Aorta (tissue), 5 donors: ENCODE measurements at regions not wholly inside any gene's neighbourhood (a gene's known extent, or its start where the extent isn't known, plus 50 kb on each side); places are given as distances from the start of the nearest gene placed in this dataset.

Experiments
- ATAC-seq: fragments of 200-7000 bp; cut with Tn5 transposase; one replicate; pipeline ENCODE4 v1.9.1; 2022; ENCODE audit warnings: moderate library complexity; ENCODE audit not compliant: low FRiP score
- DNase-seq, 2 donors: peaks; one replicate each; pipeline ENCODE4 v3.0.0-alpha.2; 2020
- H3K27ac ChIP-seq, 2 donors: one replicate each; pipeline ENCODE4 v1.5.1; 2013; ENCODE audit warnings: low read length in 2 of 2, mild to moderate bottlenecking in 2 of 2, moderate library complexity in 2 of 2, control low read depth in 1 of 2, inconsistent platforms in 1 of 2, low read depth in 1 of 2
- H3K27me3 ChIP-seq, 2 donors: one replicate each; pipeline ENCODE4 v1.6.1; 2013; ENCODE audit warnings: control low read depth in 1 of 2, low read length in 1 of 2, mild to moderate bottlenecking in 1 of 2, moderate library complexity in 1 of 2; ENCODE audit not compliant: insufficient read depth in 2 of 2, control insufficient read depth in 1 of 2
- H3K36me3 ChIP-seq, 2 donors: one replicate each; pipeline ENCODE4 v1.6.1; 2013; ENCODE audit warnings: control low read depth in 1 of 2, low read length in 1 of 2, mild to moderate bottlenecking in 1 of 2; ENCODE audit not compliant: insufficient read depth in 2 of 2, control insufficient read depth in 1 of 2
- H3K4me1 ChIP-seq, 2 donors: one replicate each; pipeline ENCODE4 v1.6.1; 2013; ENCODE audit warnings: low read length in 2 of 2, control low read depth in 1 of 2, mild to moderate bottlenecking in 1 of 2, moderate library complexity in 1 of 2; ENCODE audit not compliant: insufficient read depth in 2 of 2, control insufficient read depth in 1 of 2
- H3K4me3 ChIP-seq, 2 donors: one replicate each; pipeline ENCODE4 v1.5.1; 2013; ENCODE audit warnings: low read length in 2 of 2, control low read depth in 1 of 2, mild to moderate bottlenecking in 1 of 2
- H3K9me3 ChIP-seq: one replicate; pipeline ENCODE4 v1.6.1; 2013; ENCODE audit warnings: mild to moderate bottlenecking, low read length; ENCODE audit not compliant: control insufficient read depth
- WGBS, 2 donors: extraction: QIAGEN DNeasy Blood & Tissue Kit; methylation state at CpG; one replicate each; pipeline ENCODE4 v1.1.7; 2013; 5-methylcytosine and 5-hydroxymethylcytosine counted together
- intact Hi-C, 2 donors: fragments of 100-400 bp; cut with DNase I; formaldehyde crosslinking; loops; one replicate each; pipeline versions ENCODE4 v1.14.2 to v1.15.0; 2022
- donor health status: healthy with polysubstance abuse.
- donor health status: Bipolar disorder and iron deficiency.
- donor health status: DM: no; HTN: no; CAD: no.
- donor health status: DM: no; HTN: no; CAD: no.
- donor health status: DM: yes; HTN: yes; CAD: no.

DNA sequence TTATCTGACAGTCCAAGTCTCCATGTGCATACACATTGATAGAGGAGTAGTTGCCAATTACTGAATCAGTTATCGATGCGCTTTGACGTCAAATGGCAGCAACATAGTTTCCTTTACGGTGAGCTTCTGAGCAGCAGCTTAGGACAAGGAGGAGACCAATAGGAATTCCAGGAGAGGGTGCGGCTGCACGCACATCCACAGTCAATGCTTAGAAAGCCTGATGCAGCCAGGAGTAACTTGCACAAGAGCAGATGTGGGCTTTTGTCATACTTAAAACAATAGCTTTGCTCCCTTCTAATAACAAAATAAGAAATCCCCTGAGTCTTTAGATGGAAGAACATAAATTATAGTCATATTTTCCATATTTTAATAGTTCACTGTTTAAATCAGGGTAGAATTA, 442.1 kb downstream of the BCKDHB start:
- WGBS, 2 donors: 82 to 85% methylated on average over 6 of the region's 6 CpGs
- Histone ChIP-seq H3K27ac (no peak overlapping the region), H3K4me1 (peaks cover 0 to 7% of the 10 kb centered on the region in 2 donors), H3K9me3 (no peaks in the 10 kb centered on the region), H3K27me3 (peaks cover 0 to 1% of the 10 kb centered on the region in 2 donors), H3K4me3 (no peak overlapping the region), H3K36me3 (no peaks in the 10 kb centered on the region)
- no peak for ATAC-seq
- DNase-seq: no peak
- intact Hi-C loops: no loop called here

DNA sequence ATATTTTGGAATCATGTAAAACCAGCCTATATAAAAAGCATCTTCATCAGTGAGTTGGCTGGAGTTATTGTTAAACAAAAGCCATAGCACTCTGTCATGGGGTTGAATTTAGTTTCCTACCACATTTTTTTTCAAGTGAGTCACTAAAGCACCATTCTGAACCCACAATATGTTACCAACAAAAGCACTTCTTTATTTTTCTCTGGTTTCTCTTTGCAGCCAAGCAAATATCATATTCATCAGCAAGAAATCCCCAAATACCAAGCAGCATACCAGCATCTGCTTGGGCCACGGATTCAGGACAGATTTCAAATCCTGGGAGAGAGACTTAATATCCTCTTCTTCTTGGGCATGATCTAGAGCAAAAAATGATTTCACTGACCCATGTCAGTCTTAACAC, 441.4 kb downstream of the BCKDHB start:
- H3K4me3 ChIP-seq: no peak overlapping the region
- intact Hi-C loops: no loop called here
- no peaks in the 10 kb centered on the region for H3K36me3 ChIP-seq
- peaks cover 0 to 4% of the 10 kb centered on the region in 2 donors for H3K4me1 ChIP-seq
- no peak for ATAC-seq
- H3K9me3 ChIP-seq: no peaks in the 10 kb centered on the region
- DNase-seq: no peak
- WGBS, 2 donors: 3 to 4% methylated on average over 1 of the region's 1 CpG
- no peak overlapping the region for H3K27ac ChIP-seq
- H3K27me3 ChIP-seq: no peaks in the 10 kb centered on the region

- Histone ChIP-seq H3K27ac (no peak overlapping the region), H3K4me3 (no peak overlapping the region), H3K27me3 (no peaks in the 10 kb centered on the region), H3K36me3 (no peaks in the 10 kb centered on the region), H3K4me1 (peaks cover 0 to 4% of the 10 kb centered on the region in 2 donors), H3K9me3 (no peaks in the 10 kb centered on the region)
- intact Hi-C loops: no loop called here
- DNase-seq (no peak), ATAC-seq (no peak)
These were observed 438.7 kb downstream of the BCKDHB start for GRCh38 chr6:80544976-80545722.

DNA sequence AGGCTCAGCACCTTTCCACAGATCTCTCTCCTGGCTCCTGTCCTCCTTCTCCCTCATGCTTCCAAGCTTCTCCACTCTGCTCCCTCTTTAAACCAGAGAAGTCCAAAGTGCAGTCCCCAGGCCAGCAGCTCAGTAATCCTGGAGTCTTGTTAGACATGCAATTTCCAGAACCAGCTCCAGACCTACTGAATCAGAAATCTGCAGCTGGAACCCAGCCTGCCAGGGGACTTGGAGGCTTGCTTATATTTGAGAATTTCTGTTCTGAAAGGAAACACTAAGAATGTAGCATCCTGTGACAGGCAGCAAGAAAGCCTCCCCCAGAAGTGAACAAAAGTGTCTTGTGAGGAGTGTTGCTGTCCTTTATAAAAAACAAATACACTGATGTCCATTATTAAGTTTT, 438.1 kb downstream of the BCKDHB start:
- intact Hi-C loops: no loop called here

GRCh38 chr6:80543598-80544222, 437.2 kb downstream of the BCKDHB start:
- Histone ChIP-seq H3K27me3 (no peaks in the 10 kb centered on the region), H3K9me3 (no peaks in the 10 kb centered on the region), H3K4me1 (peaks cover 0 to 4% of the 10 kb centered on the region in 2 donors), H3K4me3 (no peak overlapping the region), H3K36me3 (no peaks in the 10 kb centered on the region), H3K27ac (peak overlapping the region in 1 of 2 donors; percentile 10)
- intact Hi-C loops: no loop called here
- DNase-seq (no peak), ATAC-seq (no peak)
- 94 to 96% methylated on average over 10 of the region's 10 CpGs for WGBS, 2 donors

More for the DNA sequence above, 438.1 kb downstream of the BCKDHB start:
- Histone ChIP-seq H3K9me3 (no peaks in the 10 kb centered on the region), H3K36me3 (no peaks in the 10 kb centered on the region), H3K27me3 (no peaks in the 10 kb centered on the region), H3K4me1 (peaks cover 0 to 4% of the 10 kb centered on the region in 2 donors), H3K27ac (no peak overlapping the region), H3K4me3 (no peak overlapping the region)
- no peak for DNase-seq
- ATAC-seq: no peak

GRCh38 chr6:80543151-80543550, 436.7 kb downstream of the BCKDHB start:
- DNase-seq (no peak), ATAC-seq (no peak)
- 96 to 97% methylated on average over 1 of the region's 1 CpG for WGBS, 2 donors
- intact Hi-C loops: no loop called here
- Histone ChIP-seq H3K27me3 (no peaks in the 10 kb centered on the region), H3K27ac (no peak overlapping the region), H3K4me3 (no peak overlapping the region), H3K9me3 (no peaks in the 10 kb centered on the region), H3K4me1 (peaks cover 0 to 4% of the 10 kb centered on the region in 2 donors), H3K36me3 (no peaks in the 10 kb centered on the region)

- H3K9me3 ChIP-seq: no peaks in the 10 kb centered on the region
- no peak for ATAC-seq
- no peak overlapping the region for H3K4me3 ChIP-seq
- H3K4me1 ChIP-seq: no peaks in the 10 kb centered on the region
- H3K36me3 ChIP-seq: no peaks in the 10 kb centered on the region
- intact Hi-C loops: no loop called here
- H3K27ac ChIP-seq: no peak overlapping the region
- WGBS, 2 donors: 80 to 85% methylated on average over 3 of the region's 3 CpGs
- no peak for DNase-seq
- H3K27me3 ChIP-seq: no peaks in the 10 kb centered on the region
These were observed 435.4 kb downstream of the BCKDHB start for GRCh38 chr6:80541886-80542285.

GRCh38 chr6:80541181-80541580, 434.7 kb downstream of the BCKDHB start:
- DNase-seq (no peak), ATAC-seq (no peak)
- Histone ChIP-seq H3K4me1 (no peaks in the 10 kb centered on the region), H3K9me3 (no peaks in the 10 kb centered on the region), H3K27ac (no peak overlapping the region), H3K27me3 (no peaks in the 10 kb centered on the region), H3K4me3 (no peak overlapping the region), H3K36me3 (no peaks in the 10 kb centered on the region)
- intact Hi-C loops: no loop called here

DNA sequence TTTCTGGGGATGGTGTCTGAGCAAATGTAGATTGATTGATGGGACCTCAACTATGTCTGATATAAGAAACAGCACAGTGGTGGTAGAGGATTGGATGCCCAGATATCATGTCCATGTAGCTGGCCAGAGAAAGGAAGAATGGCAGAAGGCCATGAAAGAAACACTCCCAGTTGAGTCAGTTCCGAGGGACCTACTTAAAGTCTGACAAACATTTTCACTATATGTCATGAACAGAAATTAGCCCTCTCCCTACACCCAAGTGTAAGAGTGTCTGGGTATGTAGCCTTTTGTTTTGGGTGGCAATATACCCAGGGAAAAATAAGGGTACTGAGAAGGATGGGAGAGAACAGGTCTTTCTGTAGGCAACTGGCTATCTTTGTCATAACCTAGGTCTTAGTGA, 434.2 kb downstream of the BCKDHB start:
- intact Hi-C loops: no loop called here
- no peak for ATAC-seq
- Histone ChIP-seq H3K36me3 (no peaks in the 10 kb centered on the region), H3K27me3 (no peaks in the 10 kb centered on the region), H3K9me3 (no peaks in the 10 kb centered on the region), H3K4me1 (no peaks in the 10 kb centered on the region), H3K4me3 (no peak overlapping the region), H3K27ac (no peak overlapping the region)
- 91 to 94% methylated on average over 1 of the region's 1 CpG for WGBS, 2 donors
- DNase-seq: no peak
